ENCODE measurements at regions not wholly inside any gene's neighbourhood (a gene's known extent, or its start where the extent isn't known, plus 50 kb on each side); places are given as distances from the start of the nearest gene placed in this dataset.
"Not testable (repeated sequence)": the region's sequence is repeated elsewhere in the genome, so short reads cannot be mapped to it uniquely, and the experiment has no call there.

GRCh38 chr22:19658967-19659804 lies 55.1 kb upstream of the SEPTIN5 start:
- H3K9me3 Mint-ChIP-seq (ENCODE audit: unreplicated experiment) = no peaks in the 10 kb centered on the region
- H3K36me3 Mint-ChIP-seq (ENCODE audit: insufficient read depth, unreplicated experiment) = no peaks in the 10 kb centered on the region
- H3K27ac Mint-ChIP-seq (ENCODE audit: unreplicated experiment) = no peak overlapping the region
- BruUV-seq (replicated peaks) = no TSS peak
- no peaks in the 10 kb centered on the region for H3K36me3 ChIP-seq (ENCODE audit: control insufficient read depth, insufficient read depth, low read length)
- H3K4me3 Mint-ChIP-seq (ENCODE audit: unreplicated experiment) = no peak overlapping the region
- ChIA-PET CTCF (no interaction called here), POLR2A (no interaction called here)
- no peak for DNase-seq
- no peaks in the 10 kb centered on the region for H3K9me3 ChIP-seq
- no peaks in the 10 kb centered on the region for H3K4me1 ChIP-seq
- intact Hi-C loops (cut with micrococcal nuclease; ENCODE audit: unreplicated experiment) = no loop called here
- H3K4me1 Mint-ChIP-seq (ENCODE audit: low read depth, unreplicated experiment) = no peaks in the 10 kb centered on the region
- no peaks in the 10 kb centered on the region for H3K27me3 Mint-ChIP-seq (ENCODE audit: insufficient read depth, unreplicated experiment)
- H3K27me3 ChIP-seq (replicated peaks; ENCODE audit: control insufficient read depth, insufficient read depth, low read length) = no peaks in the 10 kb centered on the region
- no peak overlapping the region for H3K4me3 ChIP-seq (ENCODE audit: low read depth, low read length)
- no peak for TF ChIP-seq CTCF (IDR thresholded peaks at IDR 0.05; ENCODE audit: insufficient read depth in 1 of 2, low read depth in 1 of 2, low read length in 1 of 2, severe bottlenecking in 1 of 2, unreplicated experiment in 1 of 2)

- no peaks in the 10 kb centered on the region for H3K36me3 Mint-ChIP-seq (ENCODE audit: insufficient read depth, unreplicated experiment)
- no peaks in the 10 kb centered on the region for H3K36me3 ChIP-seq (ENCODE audit: control insufficient read depth, insufficient read depth, low read length)
- TF ChIP-seq CTCF (IDR thresholded peaks at IDR 0.05; ENCODE audit: insufficient read depth in 1 of 2, low read depth in 1 of 2, low read length in 1 of 2, severe bottlenecking in 1 of 2, unreplicated experiment in 1 of 2) = no peak
- H3K27me3 ChIP-seq (replicated peaks; ENCODE audit: control insufficient read depth, insufficient read depth, low read length) = no peaks in the 10 kb centered on the region
- BruUV-seq (replicated peaks) = no TSS peak
- ChIA-PET CTCF (no interaction called here), POLR2A (no interaction called here)
- no peaks in the 10 kb centered on the region for H3K4me1 ChIP-seq
- H3K9me3 ChIP-seq = no peaks in the 10 kb centered on the region
- no peaks in the 10 kb centered on the region for H3K9me3 Mint-ChIP-seq (ENCODE audit: unreplicated experiment)
- no peak overlapping the region for H3K4me3 Mint-ChIP-seq (ENCODE audit: unreplicated experiment)
- H3K4me3 ChIP-seq (ENCODE audit: low read depth, low read length) = no peak overlapping the region
- H3K4me1 Mint-ChIP-seq (ENCODE audit: low read depth, unreplicated experiment) = no peaks in the 10 kb centered on the region
- no peak overlapping the region for H3K27ac Mint-ChIP-seq (ENCODE audit: unreplicated experiment)
- H3K27me3 Mint-ChIP-seq (ENCODE audit: insufficient read depth, unreplicated experiment) = no peaks in the 10 kb centered on the region
- no peak for DNase-seq
- intact Hi-C loops (cut with micrococcal nuclease; ENCODE audit: unreplicated experiment) = no loop called here
Measured at GRCh38 chr22:19659805-19660345, 54.4 kb upstream of the SEPTIN5 start.

DNA sequence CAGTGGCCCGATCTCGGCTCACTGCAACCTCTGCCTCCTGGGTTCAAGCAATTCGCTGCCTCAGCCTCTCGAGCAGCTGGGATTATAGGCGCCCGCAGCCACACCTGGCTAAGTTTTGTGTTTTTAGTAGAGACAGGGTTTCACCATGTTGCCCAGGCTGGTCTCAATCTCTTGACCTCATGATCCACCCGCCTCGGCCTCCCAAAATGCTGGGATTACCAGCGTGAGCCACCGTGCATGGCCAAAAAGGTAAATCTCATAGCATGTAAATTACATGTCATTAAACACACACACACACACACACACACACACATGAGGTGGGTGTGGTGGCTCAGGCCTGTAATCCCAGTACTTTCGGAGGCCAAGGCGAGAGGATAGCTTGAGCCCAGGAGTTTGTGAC lies 53.7 kb upstream of the SEPTIN5 start:
- H3K36me3 ChIP-seq (ENCODE audit: control insufficient read depth, insufficient read depth, low read length); CTCF ChIA-PET; H3K27me3 Mint-ChIP-seq (ENCODE audit: insufficient read depth, unreplicated experiment); intact Hi-C loops (cut with micrococcal nuclease; ENCODE audit: unreplicated experiment); H3K9me3 Mint-ChIP-seq (ENCODE audit: unreplicated experiment); POLR2A ChIA-PET; H3K4me1 Mint-ChIP-seq (ENCODE audit: low read depth, unreplicated experiment); H3K4me3 Mint-ChIP-seq (ENCODE audit: unreplicated experiment); H3K27me3 ChIP-seq (replicated peaks; ENCODE audit: control insufficient read depth, insufficient read depth, low read length); DNase-seq; H3K4me1 ChIP-seq; H3K9me3 ChIP-seq; BruUV-seq (replicated peaks); H3K36me3 Mint-ChIP-seq (ENCODE audit: insufficient read depth, unreplicated experiment); H3K27ac Mint-ChIP-seq (ENCODE audit: unreplicated experiment); H3K4me3 ChIP-seq (ENCODE audit: low read depth, low read length): not testable (repeated sequence)
